Spleen (tissue), 11 donors: ENCODE measurements at regions not wholly inside any gene's neighbourhood (a gene's known extent, or its start where the extent isn't known, plus 50 kb on each side); places are given as distances from the start of the nearest gene placed in this dataset.

Source experiments
- DNase-seq: peaks from one replicate; pipeline ENCODE4 v3.0.0-alpha.2; 2020
- H3K27ac ChIP-seq, 8 donors: fragments of 200-600 bp; sonication (generic) in 7 of 8; 1 replicate in 4 of 8; 2 replicates in 4 of 8; pipeline versions ENCODE4 v1.5.0 to v1.8.0; 2016 to 2021; ENCODE audit warnings: inconsistent platforms in 4 of 8, mild to moderate bottlenecking in 4 of 8, moderate library complexity in 1 of 8
- H3K27me3 ChIP-seq, 7 donors: fragments of 200-600 bp; sonication (generic) in 6 of 7; replicated peaks in 1 of 7; 1 replicate in 4 of 7; 2 replicates in 3 of 7; pipeline versions ENCODE4 v1.5.0 to v1.8.0; 2016 to 2021; ENCODE audit warnings: inconsistent platforms in 3 of 7, mild to moderate bottlenecking in 1 of 7
- H3K36me3 ChIP-seq, 6 donors: fragments of 200-600 bp; sonication (generic) in 5 of 6; 1 replicate in 4 of 6; 2 replicates in 2 of 6; pipeline versions ENCODE4 v1.5.0 to v1.8.0; 2016 to 2021; ENCODE audit warnings: inconsistent platforms in 2 of 6
- H3K4me1 ChIP-seq, 6 donors: fragments of 200-600 bp; sonication (generic) in 5 of 6; 1 replicate in 3 of 6; 2 replicates in 3 of 6; pipeline versions ENCODE4 v1.5.0 to v1.8.0; 2016 to 2021; ENCODE audit warnings: inconsistent platforms in 3 of 6
- H3K4me3 ChIP-seq, 8 donors: fragments of 200-600 bp; sonication (generic) in 7 of 8; 1 replicate in 4 of 8; 2 replicates in 4 of 8; pipeline versions ENCODE4 v1.5.0 to v1.8.0; 2016 to 2021; ENCODE audit warnings: inconsistent platforms in 4 of 8, mild to moderate bottlenecking in 4 of 8, moderate library complexity in 2 of 8
- H3K9me3 ChIP-seq, 8 donors: fragments of 200-600 bp; sonication (generic) in 7 of 8; 1 replicate in 4 of 8; 2 replicates in 4 of 8; pipeline versions ENCODE4 v1.5.0 to v1.8.0; 2016 to 2021; ENCODE audit warnings: inconsistent platforms in 4 of 8
- POLR2A ChIP-seq, 3 donors: fragments of 450-650 bp; IDR thresholded peaks; one replicate each; pipeline ENCODE4 v1.5.1; 2017; ENCODE audit warnings: antibody characterized with exemption in 3 of 3, mild to moderate bottlenecking in 1 of 3
- POLR2AphosphoS5 ChIP-seq, 3 donors: sonication (generic); formaldehyde crosslinking; IDR thresholded peaks; one replicate each; pipeline ENCODE4 v1.5.1; 2017; ENCODE audit warnings: antibody characterized with exemption in 3 of 3
- WGBS, 5 donors: extraction: QIAGEN DNeasy Blood & Tissue Kit in 3 of 5; methylation state at CpG; one replicate each; pipeline versions ENCODE4 v1.1.5 to v1.1.7; 2013 to 2018; 5-methylcytosine and 5-hydroxymethylcytosine counted together
- intact Hi-C: fragments of 100-400 bp; cut with DNase I; formaldehyde crosslinking; loops from one replicate; pipeline ENCODE4 v1.15.0; 2023; ENCODE audit warnings: low total_unique reads
- TF ChIP-seq, protein P1 (sequence below), 11 experiments: fragments of 200-600 bp in 7 of 11; fragments of 450-650 bp in 4 of 11; sonication (generic) in 4 of 11; IDR thresholded peaks in 8 of 11; conservative IDR thresholded peaks in 3 of 11; 1 replicate in 7 of 11; 2 replicates in 4 of 11; pipeline versions ENCODE4 v1.4.0 to v1.8.0; 2016 to 2021; ENCODE audit warnings: antibody characterized with exemption in 11 of 11, inconsistent platforms in 4 of 11, mild to moderate bottlenecking in 1 of 11
- donor health status: healthy with polysubstance abuse.
- donor health status: DM: no; HTN: no; CAD: no; lungs with moderate emphysema.
- donor health status: DM: no; HTN: no; CAD: no.
- donor health status: Bipolar disorder and iron deficiency.
- donor health status: healthy.
- donor health status: DM: no; HTN: no; CAD: no.
- donor health status: DM: yes; HTN: yes; CAD: no.

DNA sequence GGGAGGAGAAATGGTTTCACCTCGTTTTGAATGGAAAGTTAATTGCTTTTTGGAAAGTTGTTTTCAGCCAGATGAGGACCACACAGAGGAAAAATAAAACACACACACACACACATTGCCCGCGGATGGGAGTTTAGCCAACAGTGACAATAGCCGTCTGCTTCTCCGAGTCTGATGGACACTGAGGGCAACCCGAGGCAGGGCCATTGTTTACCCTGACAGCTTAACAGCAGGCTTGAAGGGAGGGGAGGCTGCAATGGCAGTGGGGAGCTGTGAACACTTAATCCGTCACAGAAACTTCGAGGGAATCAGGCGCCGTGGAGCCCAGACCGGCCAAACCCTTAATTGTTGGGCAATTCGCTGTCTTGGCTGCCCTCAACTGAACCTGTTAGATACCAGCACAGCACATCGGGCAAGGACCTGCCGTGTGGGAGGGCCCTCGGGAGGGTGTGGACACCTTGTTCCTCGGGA lies 145.9 kb downstream of the ACKR3 start:
- DNase-seq: peak; percentile 60
- intact Hi-C loops: loop anchor here (10.0 kb wide), 2 partner anchors 141 to 309 kb away; no protein-coding TSS in a partner anchor

DNA sequence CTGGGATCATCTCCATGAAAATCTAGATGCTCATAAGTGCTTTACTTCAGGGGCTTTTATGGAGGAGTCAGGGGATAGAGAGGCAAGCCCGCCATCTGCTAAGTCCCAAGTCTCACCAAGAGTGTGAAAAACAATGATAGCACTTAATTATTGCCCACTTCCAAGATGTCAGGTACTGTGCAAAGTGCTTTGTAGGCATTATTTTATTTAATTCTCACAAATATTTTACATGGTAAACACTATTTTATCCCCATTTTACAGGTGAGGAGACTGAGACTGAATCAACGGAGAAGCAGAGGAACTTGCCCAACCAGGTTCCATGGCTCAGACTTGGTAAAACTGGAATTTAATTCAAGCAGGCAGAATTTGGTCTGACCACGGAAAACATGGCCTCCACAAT lies 147.5 kb downstream of the ACKR3 start:
- WGBS, 5 donors: 74 to 91% (median 89%) methylated on average over 3 of the region's 3 CpGs
- Histone ChIP-seq H3K4me3 (peak overlapping the region in 4 of 8 donors; percentile 17 to 56 (median 31)), H3K36me3 (no peaks in the 10 kb centered on the region), H3K27ac (peak overlapping the region in 5 of 8 donors; percentile 13 to 80 (median 74)), H3K27me3 (peaks cover 0 to 23% (median 0%) of the 10 kb centered on the region in 7 donors), H3K4me1 (peaks cover 0 to 46% (median 18%) of the 10 kb centered on the region in 6 donors), H3K9me3 (no peaks in the 10 kb centered on the region)
- TF ChIP-seq POLR2A (IDR thresholded peaks at IDR 0.05) (no peak), POLR2AphosphoS5 (IDR thresholded peaks at IDR 0.05) (no peak)
- TF ChIP-seq, protein P1, sequence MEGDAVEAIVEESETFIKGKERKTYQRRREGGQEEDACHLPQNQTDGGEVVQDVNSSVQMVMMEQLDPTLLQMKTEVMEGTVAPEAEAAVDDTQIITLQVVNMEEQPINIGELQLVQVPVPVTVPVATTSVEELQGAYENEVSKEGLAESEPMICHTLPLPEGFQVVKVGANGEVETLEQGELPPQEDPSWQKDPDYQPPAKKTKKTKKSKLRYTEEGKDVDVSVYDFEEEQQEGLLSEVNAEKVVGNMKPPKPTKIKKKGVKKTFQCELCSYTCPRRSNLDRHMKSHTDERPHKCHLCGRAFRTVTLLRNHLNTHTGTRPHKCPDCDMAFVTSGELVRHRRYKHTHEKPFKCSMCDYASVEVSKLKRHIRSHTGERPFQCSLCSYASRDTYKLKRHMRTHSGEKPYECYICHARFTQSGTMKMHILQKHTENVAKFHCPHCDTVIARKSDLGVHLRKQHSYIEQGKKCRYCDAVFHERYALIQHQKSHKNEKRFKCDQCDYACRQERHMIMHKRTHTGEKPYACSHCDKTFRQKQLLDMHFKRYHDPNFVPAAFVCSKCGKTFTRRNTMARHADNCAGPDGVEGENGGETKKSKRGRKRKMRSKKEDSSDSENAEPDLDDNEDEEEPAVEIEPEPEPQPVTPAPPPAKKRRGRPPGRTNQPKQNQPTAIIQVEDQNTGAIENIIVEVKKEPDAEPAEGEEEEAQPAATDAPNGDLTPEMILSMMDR (IDR thresholded peaks at IDR 0.05 in 8 of 11, conservative IDR thresholded peaks at IDR 0.05 in 3 of 11): no peak
- DNase-seq: no peak
- intact Hi-C loops: loop anchor here (10.0 kb wide), 2 partner anchors 142 to 308 kb away; no protein-coding TSS in a partner anchor

More for the DNA sequence above, 145.9 kb downstream of the ACKR3 start:
- no peak overlapping the region for H3K27ac ChIP-seq
- no peaks in the 10 kb centered on the region for H3K9me3 ChIP-seq
- peaks cover 0 to 23% (median 0%) of the 10 kb centered on the region in 7 donors for H3K27me3 ChIP-seq
- TF ChIP-seq, protein P1 (IDR thresholded peaks at IDR 0.05 in 8 of 11, conservative IDR thresholded peaks at IDR 0.05 in 3 of 11): no peak
- TF ChIP-seq POLR2AphosphoS5 (IDR thresholded peaks at IDR 0.05) (no peak), POLR2A (IDR thresholded peaks at IDR 0.05) (no peak)
- H3K36me3 ChIP-seq: no peaks in the 10 kb centered on the region
- H3K4me3 ChIP-seq: no peak overlapping the region
- 41 to 53% (median 46%) methylated on average over 16 of the region's 16 CpGs for WGBS, 5 donors
- peaks cover 0 to 49% (median 18%) of the 10 kb centered on the region in 6 donors for H3K4me1 ChIP-seq

DNA sequence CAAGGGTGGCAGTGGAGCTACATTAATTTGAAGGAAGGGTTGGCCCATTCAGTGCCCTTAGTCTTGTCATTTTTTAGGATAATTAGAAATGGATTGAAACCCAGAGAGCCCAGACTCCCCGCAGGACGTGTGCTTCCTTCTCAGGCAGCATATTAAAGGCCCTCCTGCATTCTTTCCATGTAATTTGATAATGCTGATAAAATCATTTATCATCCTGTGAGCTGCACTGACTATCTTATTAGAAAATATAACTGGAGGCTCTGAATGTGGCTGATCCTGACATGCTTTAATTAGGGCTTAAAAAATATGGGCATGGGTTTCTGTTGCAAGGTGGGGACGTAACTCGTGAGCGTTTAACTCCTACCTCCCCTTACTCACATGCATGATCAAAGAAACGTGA lies 148.1 kb downstream of the ACKR3 start:
- Histone ChIP-seq H3K4me1 (peaks cover 0 to 40% (median 17%) of the 10 kb centered on the region in 6 donors), H3K9me3 (no peaks in the 10 kb centered on the region), H3K27ac (peak overlapping the region in 6 of 8 donors; percentile 13 to 80 (median 66)), H3K36me3 (no peaks in the 10 kb centered on the region), H3K4me3 (peak overlapping the region in 4 of 8 donors; percentile 17 to 56 (median 31)), H3K27me3 (peaks cover 0 to 23% (median 0%) of the 10 kb centered on the region in 7 donors)
- intact Hi-C loops: loop anchor here (10.0 kb wide), 2 partner anchors 143 to 307 kb away; no protein-coding TSS in a partner anchor
- DNase-seq: no peak
- TF ChIP-seq POLR2AphosphoS5 (IDR thresholded peaks at IDR 0.05) (no peak), POLR2A (IDR thresholded peaks at IDR 0.05) (no peak)
- TF ChIP-seq, protein P1 (IDR thresholded peaks at IDR 0.05 in 8 of 11, conservative IDR thresholded peaks at IDR 0.05 in 3 of 11): no peak
- WGBS, 5 donors: 72 to 89% (median 74%) methylated on average over 6 of the region's 6 CpGs

DNA sequence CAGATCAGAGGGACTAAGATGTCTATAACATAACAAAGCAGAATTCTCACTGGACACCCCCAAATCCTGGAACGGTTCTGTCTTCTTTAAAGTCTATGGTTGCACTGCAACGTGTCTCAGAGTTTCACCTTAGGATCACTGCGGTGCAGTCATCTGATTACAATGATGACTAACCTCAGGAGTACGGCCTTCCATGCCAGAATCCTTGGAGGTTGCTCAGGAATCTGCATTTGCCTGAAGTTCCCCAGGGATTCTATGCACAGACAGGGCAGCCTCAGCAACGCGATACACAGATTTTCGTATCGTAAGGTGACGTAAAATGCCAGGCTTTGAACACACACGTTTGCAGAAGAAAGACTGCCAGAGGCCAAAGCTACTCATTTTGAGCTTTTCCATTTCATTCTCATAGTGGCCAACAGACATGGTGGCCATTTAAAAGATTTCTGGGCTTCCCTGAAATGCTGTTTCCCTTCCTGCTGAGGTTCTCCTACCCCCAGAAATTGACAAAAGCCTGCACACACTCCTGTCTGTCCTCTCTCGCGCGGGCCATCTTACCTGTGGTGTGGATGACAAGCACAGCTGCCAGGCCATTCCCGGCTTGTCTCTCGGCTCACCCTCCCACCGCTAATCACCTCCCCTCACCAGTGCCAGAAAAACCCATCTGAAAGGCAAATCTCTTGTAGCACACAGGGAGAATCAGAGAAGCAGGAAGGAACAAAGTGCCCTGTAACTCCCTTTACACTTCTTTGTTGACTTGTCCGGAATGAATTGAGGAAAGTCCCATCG lies 148.8 kb downstream of the ACKR3 start:
- Histone ChIP-seq H3K27ac (peak overlapping the region in 6 of 8 donors; percentile 33 to 80 (median 66)), H3K4me3 (peak overlapping the region in 4 of 8 donors; percentile 17 to 56 (median 31)), H3K36me3 (no peaks in the 10 kb centered on the region), H3K9me3 (no peaks in the 10 kb centered on the region), H3K27me3 (peaks cover 0 to 23% (median 0%) of the 10 kb centered on the region in 7 donors), H3K4me1 (peaks cover 0 to 33% (median 13%) of the 10 kb centered on the region in 6 donors)
- TF ChIP-seq, protein P1 (IDR thresholded peaks at IDR 0.05 in 8 of 11, conservative IDR thresholded peaks at IDR 0.05 in 3 of 11): no peak
- no peak for TF ChIP-seq POLR2A (IDR thresholded peaks at IDR 0.05)
- TF ChIP-seq POLR2AphosphoS5 (IDR thresholded peaks at IDR 0.05): no peak
- 71 to 89% (median 81%) methylated on average over 18 of the region's 18 CpGs for WGBS, 5 donors
- no peak for DNase-seq
- intact Hi-C loops: loop anchor here (10.0 kb wide), 2 partner anchors 144 to 306 kb away; no protein-coding TSS in a partner anchor
